Ramos (cell line): ENCODE measurements at regions not wholly inside any gene's neighbourhood (a gene's known extent, or its start where the extent isn't known, plus 50 kb on each side); places are given as distances from the start of the nearest gene placed in this dataset.
"Not testable (repeated sequence)": the region's sequence is repeated elsewhere in the genome, so short reads cannot be mapped to it uniquely, and the experiment has no call there.

ENCODE experiments used
- in situ Hi-C: fragments of 300-500 bp; cut with MboI; formaldehyde crosslinking; loops from one replicate; pipeline ENCODE4 v1.14.3; 2022; ENCODE audit warnings: low sequenced_read_pairs; ENCODE audit not compliant: unreplicated experiment

DNA sequence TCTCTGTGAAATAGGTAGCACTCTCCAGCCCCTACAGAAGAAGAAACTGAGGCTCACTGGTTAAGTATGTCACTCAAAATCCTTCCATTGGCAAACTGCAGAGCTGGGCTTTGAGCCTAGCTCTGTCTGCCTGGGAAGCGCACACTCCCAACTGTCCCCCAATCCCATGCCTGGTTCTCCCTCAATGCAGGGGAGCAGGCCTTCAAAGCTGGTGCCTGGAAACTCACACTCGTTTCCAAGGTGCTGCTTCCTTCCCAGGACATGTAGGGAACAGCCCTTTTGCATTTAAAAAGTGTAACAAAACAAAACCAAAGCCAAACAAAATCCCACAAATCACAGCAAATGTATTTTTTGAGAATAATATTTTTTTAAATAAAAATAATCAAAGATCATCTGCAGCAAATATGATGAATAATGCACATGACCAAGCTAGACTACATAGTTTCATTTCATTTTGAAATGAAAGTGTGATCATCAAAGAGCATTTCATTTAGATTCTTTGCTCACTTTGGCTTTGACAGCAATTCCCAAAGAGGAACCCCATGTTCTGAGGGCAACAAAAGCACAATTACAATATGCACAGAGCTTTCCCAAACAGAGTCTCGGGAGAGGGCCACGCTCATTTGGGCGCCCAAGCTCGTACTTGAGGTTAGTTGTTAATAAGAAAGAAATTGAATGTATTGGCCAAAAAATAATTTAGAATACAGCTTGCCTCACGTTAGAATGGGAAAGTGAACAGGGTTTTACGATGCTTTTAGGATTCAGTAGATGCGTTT lies 96.7 kb upstream of the ACKR3 start:
- in situ Hi-C loops, result no loop called here

- in situ Hi-C loops, result no loop called here
Measured at GRCh38 chr2:236473691-236474090, 95.9 kb upstream of the ACKR3 start.

- in situ Hi-C loops, result no loop called here
Measured at GRCh38 chr2:236479814-236480213, 89.8 kb upstream of the ACKR3 start.

GRCh38 chr2:236483102-236483501 lies 86.5 kb upstream of the ACKR3 start:
- in situ Hi-C loops, result no loop called here

- in situ Hi-C loops, result no loop called here
Measured at GRCh38 chr2:236485519-236485918, 84.1 kb upstream of the ACKR3 start.

GRCh38 chr2:236489083-236489482 lies 80.5 kb upstream of the ACKR3 start:
- in situ Hi-C loops, result not testable (repeated sequence)

- in situ Hi-C loops, result no loop called here
Measured at GRCh38 chr2:236489895-236490404, 79.7 kb upstream of the ACKR3 start.

- in situ Hi-C loops, result no loop called here
Measured at GRCh38 chr2:236496340-236496739, 73.3 kb upstream of the ACKR3 start.

DNA sequence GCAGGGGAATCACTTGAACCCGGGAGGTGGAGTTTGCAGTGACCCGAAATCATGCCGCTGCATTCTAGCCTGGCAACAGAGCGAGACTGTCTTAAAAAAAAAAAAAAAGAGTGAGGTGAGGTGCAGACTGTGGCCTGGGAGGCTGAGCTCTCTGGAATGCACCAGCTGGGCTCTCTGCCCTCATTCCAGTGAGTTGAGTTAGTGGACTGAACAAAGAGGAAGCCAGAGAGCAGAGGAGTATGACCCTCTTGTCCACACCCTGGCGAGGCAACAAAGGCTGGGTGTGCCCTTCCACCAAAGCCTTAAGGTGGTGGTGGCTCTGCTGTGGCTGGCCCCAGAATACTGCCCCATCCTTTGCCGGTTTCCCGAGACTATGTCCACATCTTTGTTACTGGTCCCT lies 71.3 kb upstream of the ACKR3 start:
- in situ Hi-C loops, result no loop called here

- in situ Hi-C loops, result no loop called here
Measured at GRCh38 chr2:236499691-236500578, 69.7 kb upstream of the ACKR3 start.

DNA sequence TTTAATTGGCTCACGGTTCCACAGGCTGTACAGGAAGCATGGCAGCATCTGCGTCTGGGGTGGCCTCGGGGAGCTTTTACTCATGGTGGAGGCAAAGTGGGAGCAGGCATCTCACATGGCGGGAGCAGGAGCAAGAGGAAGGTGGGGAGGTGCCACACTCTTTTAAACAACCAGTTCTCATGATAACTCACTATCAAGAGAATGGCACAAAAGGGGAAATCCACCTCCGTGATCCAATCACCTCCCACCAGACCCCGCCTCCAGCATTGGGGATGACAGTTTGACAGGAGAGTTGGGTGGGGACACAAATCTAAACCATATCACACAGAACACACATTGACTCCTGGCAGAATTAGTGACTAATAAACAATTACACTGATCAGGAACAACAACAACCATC lies 68.6 kb upstream of the ACKR3 start:
- in situ Hi-C loops, result no loop called here

- in situ Hi-C loops, result no loop called here
Measured at GRCh38 chr2:236501531-236501930, 68.1 kb upstream of the ACKR3 start.

GRCh38 chr2:236503100-236503499 lies 66.5 kb upstream of the ACKR3 start:
- in situ Hi-C loops, result no loop called here

- in situ Hi-C loops, result no loop called here
Measured at GRCh38 chr2:236503583-236503982, 66.0 kb upstream of the ACKR3 start.

- in situ Hi-C loops, result no loop called here
Measured at GRCh38 chr2:236505041-236505440, 64.6 kb upstream of the ACKR3 start.

GRCh38 chr2:236505648-236506047 lies 64.0 kb upstream of the ACKR3 start:
- in situ Hi-C loops, result no loop called here

- in situ Hi-C loops, result no loop called here
Measured at GRCh38 chr2:236507393-236508085, 62.1 kb upstream of the ACKR3 start.

GRCh38 chr2:236508466-236508865 lies 61.2 kb upstream of the ACKR3 start:
- in situ Hi-C loops, result no loop called here

- in situ Hi-C loops, result loop anchor here (5.0 kb wide), 1 partner anchor 562 kb away; no protein-coding TSS in a partner anchor
Measured at GRCh38 chr2:236510034-236510433, 59.6 kb upstream of the ACKR3 start.

DNA sequence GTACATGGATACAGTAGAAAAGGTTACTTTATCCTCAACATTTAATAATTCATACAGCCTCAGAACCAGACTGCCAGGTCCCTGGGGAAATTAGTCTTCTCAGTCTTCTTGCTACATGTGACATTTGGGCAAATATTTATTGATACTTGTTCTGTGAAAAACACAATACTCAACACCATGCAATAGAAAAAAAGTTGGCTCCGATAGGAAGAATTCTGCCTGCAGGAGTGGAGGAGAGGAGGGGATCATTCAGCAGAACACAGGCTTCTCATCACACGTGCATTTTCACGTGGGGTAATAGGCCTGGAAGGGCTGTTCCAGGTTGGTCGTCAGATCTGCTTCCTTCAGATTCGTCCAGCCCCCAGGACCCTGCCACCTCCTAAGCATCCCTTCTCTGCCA lies 58.4 kb upstream of the ACKR3 start:
- in situ Hi-C loops, result loop anchor here (5.0 kb wide), 1 partner anchor 561 kb away; no protein-coding TSS in a partner anchor
